CD8-positive, alpha-beta memory T cell (primary cell): ENCODE measurements at regions not wholly inside any gene's neighbourhood (a gene's known extent, or its start where the extent isn't known, plus 50 kb on each side); places are given as distances from the start of the nearest gene placed in this dataset.

Experiments
- CTCF ChIA-PET: fragments of 350-600 bp; sonication (Branson Sonifier 250); formaldehyde crosslinking; loops from one replicate; lab custom pipeline; 2021; ENCODE audit warnings: antibody characterized with exemption; lab: Charles Lee
- POLR2A ChIA-PET: fragments of 350-600 bp; sonication (Branson Sonifier 250); formaldehyde crosslinking; loops from one replicate; lab custom pipeline; 2021; ENCODE audit warnings: antibody characterized with exemption; lab: Charles Lee
- DNase-seq, 5 donors: peaks; one replicate each; pipeline versions ENCODE4 v3.0.0 to v3.0.0-alpha.2; 2020 to 2022; ENCODE audit warnings: mixed read lengths in 1 of 5
- H3K27ac ChIP-seq: one replicate; pipeline ENCODE4 v1.7.0; 2013; ENCODE audit warnings: low read depth, mild to moderate bottlenecking, low read length, moderate library complexity
- H3K27me3 ChIP-seq: 2 replicates; pipeline ENCODE4 v1.7.0; 2013; ENCODE audit warnings: low read length, mild to moderate bottlenecking; ENCODE audit not compliant: insufficient read depth, poor library complexity, severe bottlenecking
- H3K36me3 ChIP-seq: 2 replicates; pipeline ENCODE4 v1.7.0; 2013; ENCODE audit warnings: mild to moderate bottlenecking, low read length, moderate library complexity; ENCODE audit not compliant: insufficient read depth
- H3K4me1 ChIP-seq: 2 replicates; pipeline ENCODE4 v1.7.0; 2013; ENCODE audit warnings: mild to moderate bottlenecking, low read length, moderate library complexity; ENCODE audit not compliant: insufficient read depth
- H3K4me3 ChIP-seq: 2 replicates; pipeline ENCODE4 v1.7.0; 2013; ENCODE audit warnings: mild to moderate bottlenecking, low read length
- H3K9me3 ChIP-seq: 2 replicates; pipeline ENCODE4 v1.7.0; 2013; ENCODE audit warnings: mild to moderate bottlenecking, low read length
- H3K27ac Mint-ChIP-seq, 8 donors: one replicate each; pipeline ENCODE4 v1.8.0; 2020 to 2021; ENCODE audit warnings: mixed read lengths in 8 of 8, mild to moderate bottlenecking in 6 of 8, inconsistent platforms in 3 of 8, moderate library complexity in 3 of 8
- H3K27me3 Mint-ChIP-seq, 2 donors: one replicate each; pipeline ENCODE4 v1.8.0; 2020 to 2021; ENCODE audit warnings: mixed read lengths in 2 of 2, mild to moderate bottlenecking in 1 of 2, moderate library complexity in 1 of 2
- H3K36me3 Mint-ChIP-seq, 3 donors: one replicate each; pipeline ENCODE4 v1.8.0; 2020 to 2021; ENCODE audit warnings: mixed read lengths in 3 of 3, inconsistent platforms in 1 of 3, mild to moderate bottlenecking in 1 of 3
- H3K4me1 Mint-ChIP-seq, 3 donors: one replicate each; pipeline ENCODE4 v1.8.0; 2020 to 2021; ENCODE audit warnings: mixed read lengths in 3 of 3, inconsistent platforms in 1 of 3, mild to moderate bottlenecking in 1 of 3
- H3K4me3 Mint-ChIP-seq, 7 donors: one replicate each; pipeline ENCODE4 v1.8.0; 2020 to 2021; ENCODE audit warnings: mixed read lengths in 7 of 7, mild to moderate bottlenecking in 6 of 7, moderate library complexity in 4 of 7, inconsistent platforms in 2 of 7
- H3K9me3 Mint-ChIP-seq, 5 donors: one replicate each; pipeline ENCODE4 v1.8.0; 2020 to 2022; ENCODE audit warnings: mixed read lengths in 5 of 5, mild to moderate bottlenecking in 3 of 5, moderate library complexity in 2 of 5, inconsistent platforms in 1 of 5

DNA sequence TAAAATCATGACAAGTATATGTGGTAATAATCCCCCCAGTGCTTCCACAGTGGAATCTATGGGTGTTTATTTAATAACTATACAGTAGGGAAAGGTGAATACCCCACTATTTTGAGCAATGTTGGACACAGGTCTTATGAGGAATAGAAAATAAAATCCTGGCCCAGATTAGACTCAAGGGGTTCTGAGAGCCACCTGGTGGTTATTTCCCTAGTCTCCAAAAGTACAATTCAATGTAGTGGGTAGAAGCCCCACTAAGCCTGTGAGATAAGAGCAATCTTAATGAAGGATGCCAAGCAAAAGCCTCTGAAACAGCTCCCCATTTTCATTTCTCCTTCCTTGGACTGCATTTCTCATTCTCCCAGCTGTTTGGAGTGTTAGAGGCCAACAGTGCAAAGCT, 328.2 kb upstream of the NR3C2 start:
- H3K9me3 ChIP-seq: no peaks in the 10 kb centered on the region
- H3K4me3 Mint-ChIP-seq: no peak overlapping the region
- H3K36me3 ChIP-seq: no peaks in the 10 kb centered on the region
- DNase-seq: no peak
- H3K27ac Mint-ChIP-seq: no peak overlapping the region
- H3K9me3 Mint-ChIP-seq: peaks cover 0 to 1% (median 0%) of the 10 kb centered on the region in 5 donors
- H3K27me3 Mint-ChIP-seq: no peaks in the 10 kb centered on the region
- CTCF ChIA-PET: no interaction called here
- no peaks in the 10 kb centered on the region for H3K36me3 Mint-ChIP-seq
- H3K4me3 ChIP-seq: no peak overlapping the region
- no peaks in the 10 kb centered on the region for H3K4me1 Mint-ChIP-seq
- H3K27me3 ChIP-seq: no peaks in the 10 kb centered on the region
- POLR2A ChIA-PET: no interaction called here
- H3K4me1 ChIP-seq: no peaks in the 10 kb centered on the region
- H3K27ac ChIP-seq: no peak overlapping the region

DNA sequence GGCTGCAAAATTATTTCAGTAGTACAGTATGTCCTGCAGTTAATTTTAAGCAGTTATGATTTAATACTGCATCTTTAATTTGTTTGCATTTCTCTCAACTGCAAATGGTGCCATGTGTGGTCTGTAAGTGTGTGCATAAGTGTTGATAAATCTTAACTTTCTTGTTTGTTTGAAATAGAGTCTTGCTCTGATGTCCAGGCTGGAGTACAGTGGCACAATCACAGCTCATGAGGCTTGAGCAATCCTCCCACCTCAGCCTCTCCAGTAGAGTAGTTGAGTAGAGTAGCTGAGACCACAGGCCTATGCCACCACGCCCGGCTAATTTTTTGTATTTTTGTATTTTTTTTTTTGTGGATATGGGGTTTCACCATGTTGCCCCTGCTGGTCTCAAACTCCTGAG, 322.5 kb upstream of the NR3C2 start:
- Mint-ChIP-seq H3K9me3 (peaks cover 13 to 34% (median 15%) of the 10 kb centered on the region in 5 donors), H3K27me3 (no peaks in the 10 kb centered on the region), H3K36me3 (peaks cover 0 to 4% (median 0%) of the 10 kb centered on the region in 3 donors), H3K4me3 (no peak overlapping the region), H3K4me1 (no peaks in the 10 kb centered on the region), H3K27ac (no peak overlapping the region)
- CTCF ChIA-PET: no interaction called here
- no peak overlapping the region for H3K27ac ChIP-seq
- no peak overlapping the region for H3K4me3 ChIP-seq
- H3K9me3 ChIP-seq: no peaks in the 10 kb centered on the region
- H3K36me3 ChIP-seq: no peaks in the 10 kb centered on the region
- no peaks in the 10 kb centered on the region for H3K4me1 ChIP-seq
- no peak for DNase-seq
- POLR2A ChIA-PET: no interaction called here
- no peaks in the 10 kb centered on the region for H3K27me3 ChIP-seq

DNA sequence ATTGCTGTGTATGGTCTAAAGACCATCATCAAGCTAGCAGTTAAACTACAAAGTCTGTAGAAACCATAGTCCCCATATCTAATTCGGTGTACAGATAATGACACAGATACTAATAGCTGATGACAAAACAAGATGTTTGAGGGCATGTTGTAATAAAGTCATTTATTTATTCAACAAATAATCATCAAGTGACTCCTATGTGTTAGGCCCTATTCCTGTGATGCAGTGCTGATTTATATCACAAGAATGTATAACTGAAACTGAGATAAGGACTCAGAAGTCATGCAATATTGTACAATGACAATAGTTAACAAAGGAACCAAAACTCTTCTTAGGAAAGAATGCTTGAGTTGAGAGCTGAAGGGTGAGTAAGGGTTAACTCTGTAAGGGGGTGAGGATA, 315.0 kb upstream of the NR3C2 start:
- H3K4me3 Mint-ChIP-seq: no peak overlapping the region
- Histone ChIP-seq H3K36me3 (no peaks in the 10 kb centered on the region), H3K4me3 (no peak overlapping the region), H3K27ac (no peak overlapping the region), H3K27me3 (no peaks in the 10 kb centered on the region), H3K9me3 (no peaks in the 10 kb centered on the region), H3K4me1 (no peaks in the 10 kb centered on the region)
- no peaks in the 10 kb centered on the region for H3K36me3 Mint-ChIP-seq
- DNase-seq: no peak
- peaks cover 16 to 28% (median 20%) of the 10 kb centered on the region in 5 donors for H3K9me3 Mint-ChIP-seq
- no peaks in the 10 kb centered on the region for H3K4me1 Mint-ChIP-seq
- CTCF ChIA-PET: no interaction called here
- POLR2A ChIA-PET: no interaction called here
- no peak overlapping the region for H3K27ac Mint-ChIP-seq
- peaks cover 0 to 12% of the 10 kb centered on the region in 2 donors for H3K27me3 Mint-ChIP-seq

DNA sequence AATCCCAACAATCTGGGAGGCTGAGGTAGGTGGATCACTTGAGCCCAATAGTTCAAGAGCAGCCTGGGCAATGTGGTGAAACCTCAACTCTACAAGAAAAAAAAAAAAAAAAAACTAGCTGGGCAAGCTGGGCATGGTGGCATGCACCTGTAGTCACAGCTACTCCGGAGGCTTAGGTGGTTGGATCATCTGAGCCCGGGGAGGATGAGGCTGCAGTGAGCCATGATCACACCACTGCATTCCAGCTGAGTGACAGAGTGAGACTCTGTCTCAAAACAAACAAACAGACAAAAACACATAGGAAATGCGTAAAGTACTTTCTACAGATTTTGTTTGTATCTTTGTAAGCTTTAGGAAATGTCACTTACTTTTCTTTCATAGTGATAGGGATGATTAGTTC, 307.2 kb upstream of the NR3C2 start:
- H3K4me1 Mint-ChIP-seq: no peaks in the 10 kb centered on the region
- H3K36me3 ChIP-seq: no peaks in the 10 kb centered on the region

GRCh38 chr4:148747721-148748268, 305.6 kb upstream of the NR3C2 start:
- Mint-ChIP-seq H3K27ac (no peak overlapping the region), H3K4me3 (no peak overlapping the region), H3K4me1 (no peaks in the 10 kb centered on the region), H3K27me3 (no peaks in the 10 kb centered on the region), H3K9me3 (peaks cover 0 to 8% (median 0%) of the 10 kb centered on the region in 5 donors), H3K36me3 (no peaks in the 10 kb centered on the region)
- no peaks in the 10 kb centered on the region for H3K36me3 ChIP-seq
- no peaks in the 10 kb centered on the region for H3K4me1 ChIP-seq
- no peaks in the 10 kb centered on the region for H3K27me3 ChIP-seq
- H3K27ac ChIP-seq: no peak overlapping the region
- no peak overlapping the region for H3K4me3 ChIP-seq
- no peak for DNase-seq
- H3K9me3 ChIP-seq: no peaks in the 10 kb centered on the region
- ChIA-PET POLR2A (no interaction called here), CTCF (no interaction called here)

More for the DNA sequence above, 307.2 kb upstream of the NR3C2 start:
- H3K27me3 ChIP-seq: no peaks in the 10 kb centered on the region
- H3K9me3 ChIP-seq: no peaks in the 10 kb centered on the region
- Mint-ChIP-seq H3K36me3 (no peaks in the 10 kb centered on the region), H3K27ac (no peak overlapping the region), H3K4me3 (no peak overlapping the region), H3K27me3 (no peaks in the 10 kb centered on the region), H3K9me3 (peaks cover 0 to 8% (median 0%) of the 10 kb centered on the region in 5 donors)
- H3K27ac ChIP-seq: no peak overlapping the region
- H3K4me3 ChIP-seq: no peak overlapping the region
- H3K4me1 ChIP-seq: no peaks in the 10 kb centered on the region
- no peak for DNase-seq
- ChIA-PET CTCF (no interaction called here), POLR2A (no interaction called here)

GRCh38 chr4:148740701-148741100, 298.5 kb upstream of the NR3C2 start:
- Histone ChIP-seq H3K4me1 (no peaks in the 10 kb centered on the region), H3K9me3 (no peaks in the 10 kb centered on the region), H3K27me3 (no peaks in the 10 kb centered on the region), H3K4me3 (no peak overlapping the region), H3K36me3 (no peaks in the 10 kb centered on the region), H3K27ac (no peak overlapping the region)
- no peak overlapping the region for H3K27ac Mint-ChIP-seq
- H3K9me3 Mint-ChIP-seq: peaks cover 0 to 8% (median 2%) of the 10 kb centered on the region in 5 donors
- H3K36me3 Mint-ChIP-seq: no peaks in the 10 kb centered on the region
- no peak overlapping the region for H3K4me3 Mint-ChIP-seq
- ChIA-PET POLR2A (no interaction called here), CTCF (no interaction called here)
- peaks cover 0 to 2% of the 10 kb centered on the region in 2 donors for H3K27me3 Mint-ChIP-seq
- H3K4me1 Mint-ChIP-seq: no peaks in the 10 kb centered on the region
- no peak for DNase-seq

GRCh38 chr4:148737061-148737770, 295.0 kb upstream of the NR3C2 start:
- H3K4me3 ChIP-seq: no peak overlapping the region
- Mint-ChIP-seq H3K36me3 (no peaks in the 10 kb centered on the region), H3K9me3 (peaks cover 0 to 5% (median 0%) of the 10 kb centered on the region in 5 donors), H3K27me3 (peaks cover 0 to 2% of the 10 kb centered on the region in 2 donors), H3K4me3 (no peak overlapping the region), H3K27ac (no peak overlapping the region), H3K4me1 (no peaks in the 10 kb centered on the region)
- H3K4me1 ChIP-seq: no peaks in the 10 kb centered on the region
- no peak overlapping the region for H3K27ac ChIP-seq
- H3K9me3 ChIP-seq: no peaks in the 10 kb centered on the region
- ChIA-PET CTCF (no interaction called here), POLR2A (no interaction called here)
- H3K27me3 ChIP-seq: no peaks in the 10 kb centered on the region
- no peaks in the 10 kb centered on the region for H3K36me3 ChIP-seq
- no peak for DNase-seq

GRCh38 chr4:148735432-148736155, 293.4 kb upstream of the NR3C2 start:
- Histone ChIP-seq H3K9me3 (no peaks in the 10 kb centered on the region), H3K4me3 (no peak overlapping the region), H3K27ac (no peak overlapping the region), H3K36me3 (no peaks in the 10 kb centered on the region), H3K4me1 (no peaks in the 10 kb centered on the region), H3K27me3 (no peaks in the 10 kb centered on the region)
- H3K27me3 Mint-ChIP-seq: peaks cover 3 to 5% of the 10 kb centered on the region in 2 donors
- DNase-seq: no peak
- H3K36me3 Mint-ChIP-seq: no peaks in the 10 kb centered on the region
- no peak overlapping the region for H3K4me3 Mint-ChIP-seq
- POLR2A ChIA-PET: no interaction called here
- CTCF ChIA-PET: no interaction called here
- no peaks in the 10 kb centered on the region for H3K4me1 Mint-ChIP-seq
- peaks cover 0 to 5% (median 0%) of the 10 kb centered on the region in 5 donors for H3K9me3 Mint-ChIP-seq
- H3K27ac Mint-ChIP-seq: no peak overlapping the region
